Neural cell (in vitro differentiated cells): ENCODE measurements at regions not wholly inside any gene's neighbourhood (a gene's known extent, or its start where the extent isn't known, plus 50 kb on each side); places are given as distances from the start of the nearest gene placed in this dataset.

Experiments
- EP300 ChIP-seq: fragments of 450-650 bp; conservative IDR thresholded peaks from 2 replicates; pipeline ENCODE4 v1.6.1; 2014; ENCODE audit warnings: antibody characterized with exemption, mild to moderate bottlenecking, moderate library complexity; ENCODE audit not compliant: poor library complexity, severe bottlenecking
- EZH2 ChIP-seq: fragments of 200-600, 300-800 bp; shearing (Covaris generic), sonication (generic); IDR thresholded peaks from 2 replicates; pipeline ENCODE4 v1.6.1; 2014; ENCODE audit warnings: antibody characterized with exemption, low read length, borderline replicate concordance, mild to moderate bottlenecking; ENCODE audit not compliant: insufficient read depth, poor library complexity, severe bottlenecking
- TAF1 ChIP-seq: IDR thresholded peaks from 2 replicates; pipeline ENCODE4 v1.6.1; 2012; ENCODE audit warnings: low read depth
- TF ChIP-seq, protein P1 (sequence below): fragments of 450-650 bp; IDR thresholded peaks from 2 replicates; pipeline ENCODE4 v1.5.1; 2014; ENCODE audit warnings: antibody characterized with exemption, mild to moderate bottlenecking, moderate library complexity; ENCODE audit not compliant: poor library complexity, severe bottlenecking

DNA sequence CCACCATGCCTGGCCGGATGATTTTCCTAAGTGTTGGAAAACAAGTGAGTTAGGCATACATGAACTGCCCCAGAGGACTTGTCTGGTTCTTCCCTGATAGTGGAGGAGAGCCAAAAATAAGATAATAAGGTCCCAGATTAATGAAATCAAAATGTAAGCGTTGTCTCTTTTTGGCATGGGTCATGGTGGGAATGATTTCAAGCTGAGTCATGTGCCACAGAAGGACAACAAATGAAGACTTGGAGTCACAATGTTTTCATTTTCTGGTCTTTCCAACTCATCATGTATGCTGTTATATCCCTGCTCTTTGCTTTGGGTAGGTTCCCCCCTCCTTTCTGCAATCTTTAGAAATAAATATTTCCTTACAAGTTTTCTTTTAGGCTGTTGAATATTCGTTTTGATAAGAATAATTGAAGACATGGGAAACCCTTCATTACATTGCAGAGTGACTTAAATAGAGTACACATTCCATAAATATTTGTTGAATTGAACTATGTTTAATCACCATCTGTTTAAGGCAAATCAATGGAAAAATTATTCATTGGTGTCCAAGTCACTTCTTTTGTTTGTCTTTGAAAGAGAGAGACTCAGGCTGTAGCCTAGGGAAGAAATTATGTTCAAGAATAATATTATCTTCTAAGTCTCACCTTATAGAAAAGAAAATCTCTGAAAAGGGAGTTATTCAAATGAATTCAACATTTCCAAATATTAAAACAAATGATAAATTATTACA, 196.3 kb downstream of the CSNK1G3 start:
- TF ChIP-seq, protein P1, sequence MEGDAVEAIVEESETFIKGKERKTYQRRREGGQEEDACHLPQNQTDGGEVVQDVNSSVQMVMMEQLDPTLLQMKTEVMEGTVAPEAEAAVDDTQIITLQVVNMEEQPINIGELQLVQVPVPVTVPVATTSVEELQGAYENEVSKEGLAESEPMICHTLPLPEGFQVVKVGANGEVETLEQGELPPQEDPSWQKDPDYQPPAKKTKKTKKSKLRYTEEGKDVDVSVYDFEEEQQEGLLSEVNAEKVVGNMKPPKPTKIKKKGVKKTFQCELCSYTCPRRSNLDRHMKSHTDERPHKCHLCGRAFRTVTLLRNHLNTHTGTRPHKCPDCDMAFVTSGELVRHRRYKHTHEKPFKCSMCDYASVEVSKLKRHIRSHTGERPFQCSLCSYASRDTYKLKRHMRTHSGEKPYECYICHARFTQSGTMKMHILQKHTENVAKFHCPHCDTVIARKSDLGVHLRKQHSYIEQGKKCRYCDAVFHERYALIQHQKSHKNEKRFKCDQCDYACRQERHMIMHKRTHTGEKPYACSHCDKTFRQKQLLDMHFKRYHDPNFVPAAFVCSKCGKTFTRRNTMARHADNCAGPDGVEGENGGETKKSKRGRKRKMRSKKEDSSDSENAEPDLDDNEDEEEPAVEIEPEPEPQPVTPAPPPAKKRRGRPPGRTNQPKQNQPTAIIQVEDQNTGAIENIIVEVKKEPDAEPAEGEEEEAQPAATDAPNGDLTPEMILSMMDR = no peak
- no peak for TF ChIP-seq EP300
- no peak for TF ChIP-seq EZH2
- TF ChIP-seq TAF1 = no peak
